K562 (cell line): ENCODE measurements at regions not wholly inside any gene's neighbourhood (a gene's known extent, or its start where the extent isn't known, plus 50 kb on each side); places are given as distances from the start of the nearest gene placed in this dataset.

Experiments
- NCOA4 ChIP-seq: fragments of 450-650 bp; IDR thresholded peaks from 2 replicates; pipeline ENCODE4 v1.6.1; 2018; ENCODE audit warnings: mild to moderate bottlenecking; ENCODE audit not compliant: partially characterized antibody
- POLR2A ChIP-seq: fragments of 450-650 bp; conservative IDR thresholded peaks from 2 replicates; pipeline ENCODE4 v1.6.1; 2016
- POLR2AphosphoS5 ChIP-seq: IDR thresholded peaks from 2 replicates; pipeline ENCODE4 v1.6.1; 2011; ENCODE audit warnings: mild to moderate bottlenecking, low read depth, low read length, moderate library complexity; ENCODE audit not compliant: control insufficient read depth, insufficient read depth
- SIX5 ChIP-seq, 2 experiments: IDR thresholded peaks; 2 replicates each; pipeline ENCODE4 v1.6.1; 2011; ENCODE audit warnings: low read length in 2 of 2, borderline replicate concordance in 1 of 2, low read depth in 1 of 2, mild to moderate bottlenecking in 1 of 2, moderate library complexity in 1 of 2; ENCODE audit not compliant: insufficient read depth in 1 of 2
- TBP ChIP-seq: optimal IDR thresholded peaks from 2 replicates; pipeline ENCODE3; 2011; ENCODE audit warnings: low read depth, low read length, improper control_type of control experiment
- TRIM28 ChIP-seq: fragments of 450-650 bp; IDR thresholded peaks from 2 replicates; pipeline ENCODE4 v1.6.1; 2017
- ZNF253 ChIP-seq: fragments of 250-450 bp; sonication (Bioruptor Pico); conservative IDR thresholded peaks from 2 replicates; pipeline ENCODE4 v1.6.1; 2021; ENCODE audit warnings: mild to moderate bottlenecking
- ZNF316 ChIP-seq: fragments of 450-650 bp; IDR thresholded peaks from 2 replicates; pipeline ENCODE4 v1.6.1; 2016
- ZNF324 ChIP-seq: fragments of 250-450 bp; sonication (Bioruptor Pico); IDR thresholded peaks from 2 replicates; pipeline ENCODE4 v1.4.0; 2020; ENCODE audit warnings: mild to moderate bottlenecking
- TF ChIP-seq, protein P1 (sequence below): sonication (generic); formaldehyde crosslinking; IDR thresholded peaks from 2 replicates; pipeline ENCODE4 v1.8.0; 2022; ENCODE audit warnings: mild to moderate bottlenecking, missing genetic modification reagents
- TF ChIP-seq, protein P2 (sequence below): fragments of 250-450 bp; sonication (Bioruptor Pico); IDR thresholded peaks from 2 replicates; pipeline ENCODE4 v1.8.0; 2022; ENCODE audit warnings: moderate library complexity, mild to moderate bottlenecking, inconsistent platforms
- TF ChIP-seq, protein P3 (sequence below), 2 experiments: fragments of 450-650 bp; conservative IDR thresholded peaks; 2 replicates each; pipeline ENCODE4 v1.6.1; 2017; ENCODE audit warnings: mild to moderate bottlenecking in 2 of 2, moderate library complexity in 2 of 2
- TF ChIP-seq, protein P4 (sequence below), 2 experiments: fragments of 450-650 bp; formaldehyde crosslinking in 1 of 2; IDR thresholded peaks; 2 replicates each; pipeline versions ENCODE4 v1.4.0 to v1.6.1; 2014 to 2020; ENCODE audit warnings: mild to moderate bottlenecking in 2 of 2, borderline replicate concordance in 1 of 2, low read depth in 1 of 2
- TF ChIP-seq, protein P5 (sequence below): sonication (generic); formaldehyde crosslinking; IDR thresholded peaks from 2 replicates; pipeline ENCODE4 v1.8.0; 2023; ENCODE audit warnings: missing genetic modification reagents, mild to moderate bottlenecking, borderline replicate concordance

DNA sequence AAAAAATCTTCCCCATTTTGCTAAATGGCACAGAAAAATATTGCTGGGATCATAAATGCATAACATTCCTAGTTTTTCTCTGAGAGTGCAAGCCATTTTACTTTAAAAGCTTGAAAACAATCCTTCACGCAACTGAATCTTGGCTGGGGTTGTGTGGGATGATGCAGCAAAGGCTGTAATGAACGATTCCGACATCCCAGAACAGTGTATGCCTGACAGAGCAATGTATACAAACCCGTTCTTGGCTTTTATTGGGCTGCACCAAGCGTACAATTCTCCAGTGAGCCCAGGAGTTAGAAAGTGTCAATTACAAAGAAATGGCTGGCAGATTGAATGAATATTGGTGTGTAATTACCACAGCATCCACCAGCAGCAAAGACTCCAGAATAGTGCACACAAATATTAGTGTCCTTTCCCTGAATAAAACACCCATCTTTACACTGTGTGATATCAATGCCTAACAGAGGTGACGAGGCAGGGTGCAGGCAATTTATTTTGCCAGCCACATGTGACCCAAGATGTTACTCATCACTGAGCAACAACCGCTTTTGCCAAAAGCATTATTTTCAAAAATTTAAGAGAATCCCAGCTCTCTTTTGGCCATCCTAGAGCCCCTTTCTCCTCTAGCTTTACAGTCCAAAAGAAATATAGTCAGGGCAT lies 578.6 kb upstream of the CHAC2 start:
- TF ChIP-seq POLR2A = no peak
- TF ChIP-seq, protein P1, sequence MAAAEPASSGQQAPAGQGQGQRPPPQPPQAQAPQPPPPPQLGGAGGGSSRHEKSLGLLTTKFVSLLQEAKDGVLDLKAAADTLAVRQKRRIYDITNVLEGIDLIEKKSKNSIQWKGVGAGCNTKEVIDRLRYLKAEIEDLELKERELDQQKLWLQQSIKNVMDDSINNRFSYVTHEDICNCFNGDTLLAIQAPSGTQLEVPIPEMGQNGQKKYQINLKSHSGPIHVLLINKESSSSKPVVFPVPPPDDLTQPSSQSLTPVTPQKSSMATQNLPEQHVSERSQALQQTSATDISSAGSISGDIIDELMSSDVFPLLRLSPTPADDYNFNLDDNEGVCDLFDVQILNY = no peak
- TF ChIP-seq TBP = no peak
- no peak for TF ChIP-seq ZNF324
- TF ChIP-seq, protein P2, sequence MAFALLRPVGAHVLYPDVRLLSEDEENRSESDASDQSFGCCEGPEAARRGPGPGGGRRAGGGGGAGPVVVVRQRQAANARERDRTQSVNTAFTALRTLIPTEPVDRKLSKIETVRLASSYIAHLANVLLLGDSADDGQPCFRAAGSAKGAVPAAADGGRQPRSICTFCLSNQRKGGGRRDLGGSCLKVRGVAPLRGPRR (CRISPR knock-in tag) = no peak
- TF ChIP-seq SIX5 (IDR thresholded peaks at IDR 0.05; ENCODE audit: borderline replicate concordance in 1 of 2, insufficient read depth in 1 of 2, low read depth in 1 of 2, low read length in 2 of 2) = no peak
- no peak for TF ChIP-seq ZNF316
- no peak for TF ChIP-seq TRIM28
- TF ChIP-seq, protein P3, sequence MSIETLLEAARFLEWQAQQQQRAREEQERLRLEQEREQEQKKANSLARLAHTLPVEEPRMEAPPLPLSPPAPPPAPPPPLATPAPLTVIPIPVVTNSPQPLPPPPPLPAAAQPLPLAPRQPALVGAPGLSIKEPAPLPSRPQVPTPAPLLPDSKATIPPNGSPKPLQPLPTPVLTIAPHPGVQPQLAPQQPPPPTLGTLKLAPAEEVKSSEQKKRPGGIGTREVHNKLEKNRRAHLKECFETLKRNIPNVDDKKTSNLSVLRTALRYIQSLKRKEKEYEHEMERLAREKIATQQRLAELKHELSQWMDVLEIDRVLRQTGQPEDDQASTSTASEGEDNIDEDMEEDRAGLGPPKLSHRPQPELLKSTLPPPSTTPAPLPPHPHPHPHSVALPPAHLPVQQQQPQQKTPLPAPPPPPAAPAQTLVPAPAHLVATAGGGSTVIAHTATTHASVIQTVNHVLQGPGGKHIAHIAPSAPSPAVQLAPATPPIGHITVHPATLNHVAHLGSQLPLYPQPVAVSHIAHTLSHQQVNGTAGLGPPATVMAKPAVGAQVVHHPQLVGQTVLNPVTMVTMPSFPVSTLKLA (conservative IDR thresholded peaks at IDR 0.05) = no peak
- TF ChIP-seq, protein P4, sequence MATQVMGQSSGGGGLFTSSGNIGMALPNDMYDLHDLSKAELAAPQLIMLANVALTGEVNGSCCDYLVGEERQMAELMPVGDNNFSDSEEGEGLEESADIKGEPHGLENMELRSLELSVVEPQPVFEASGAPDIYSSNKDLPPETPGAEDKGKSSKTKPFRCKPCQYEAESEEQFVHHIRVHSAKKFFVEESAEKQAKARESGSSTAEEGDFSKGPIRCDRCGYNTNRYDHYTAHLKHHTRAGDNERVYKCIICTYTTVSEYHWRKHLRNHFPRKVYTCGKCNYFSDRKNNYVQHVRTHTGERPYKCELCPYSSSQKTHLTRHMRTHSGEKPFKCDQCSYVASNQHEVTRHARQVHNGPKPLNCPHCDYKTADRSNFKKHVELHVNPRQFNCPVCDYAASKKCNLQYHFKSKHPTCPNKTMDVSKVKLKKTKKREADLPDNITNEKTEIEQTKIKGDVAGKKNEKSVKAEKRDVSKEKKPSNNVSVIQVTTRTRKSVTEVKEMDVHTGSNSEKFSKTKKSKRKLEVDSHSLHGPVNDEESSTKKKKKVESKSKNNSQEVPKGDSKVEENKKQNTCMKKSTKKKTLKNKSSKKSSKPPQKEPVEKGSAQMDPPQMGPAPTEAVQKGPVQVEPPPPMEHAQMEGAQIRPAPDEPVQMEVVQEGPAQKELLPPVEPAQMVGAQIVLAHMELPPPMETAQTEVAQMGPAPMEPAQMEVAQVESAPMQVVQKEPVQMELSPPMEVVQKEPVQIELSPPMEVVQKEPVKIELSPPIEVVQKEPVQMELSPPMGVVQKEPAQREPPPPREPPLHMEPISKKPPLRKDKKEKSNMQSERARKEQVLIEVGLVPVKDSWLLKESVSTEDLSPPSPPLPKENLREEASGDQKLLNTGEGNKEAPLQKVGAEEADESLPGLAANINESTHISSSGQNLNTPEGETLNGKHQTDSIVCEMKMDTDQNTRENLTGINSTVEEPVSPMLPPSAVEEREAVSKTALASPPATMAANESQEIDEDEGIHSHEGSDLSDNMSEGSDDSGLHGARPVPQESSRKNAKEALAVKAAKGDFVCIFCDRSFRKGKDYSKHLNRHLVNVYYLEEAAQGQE (IDR thresholded peaks at IDR 0.05; ENCODE audit: borderline replicate concordance) = no peak
- TF ChIP-seq, protein P4 (CRISPR knock-in tag; IDR thresholded peaks at IDR 0.05; ENCODE audit: low read depth) = no peak
- TF ChIP-seq, protein P5, sequence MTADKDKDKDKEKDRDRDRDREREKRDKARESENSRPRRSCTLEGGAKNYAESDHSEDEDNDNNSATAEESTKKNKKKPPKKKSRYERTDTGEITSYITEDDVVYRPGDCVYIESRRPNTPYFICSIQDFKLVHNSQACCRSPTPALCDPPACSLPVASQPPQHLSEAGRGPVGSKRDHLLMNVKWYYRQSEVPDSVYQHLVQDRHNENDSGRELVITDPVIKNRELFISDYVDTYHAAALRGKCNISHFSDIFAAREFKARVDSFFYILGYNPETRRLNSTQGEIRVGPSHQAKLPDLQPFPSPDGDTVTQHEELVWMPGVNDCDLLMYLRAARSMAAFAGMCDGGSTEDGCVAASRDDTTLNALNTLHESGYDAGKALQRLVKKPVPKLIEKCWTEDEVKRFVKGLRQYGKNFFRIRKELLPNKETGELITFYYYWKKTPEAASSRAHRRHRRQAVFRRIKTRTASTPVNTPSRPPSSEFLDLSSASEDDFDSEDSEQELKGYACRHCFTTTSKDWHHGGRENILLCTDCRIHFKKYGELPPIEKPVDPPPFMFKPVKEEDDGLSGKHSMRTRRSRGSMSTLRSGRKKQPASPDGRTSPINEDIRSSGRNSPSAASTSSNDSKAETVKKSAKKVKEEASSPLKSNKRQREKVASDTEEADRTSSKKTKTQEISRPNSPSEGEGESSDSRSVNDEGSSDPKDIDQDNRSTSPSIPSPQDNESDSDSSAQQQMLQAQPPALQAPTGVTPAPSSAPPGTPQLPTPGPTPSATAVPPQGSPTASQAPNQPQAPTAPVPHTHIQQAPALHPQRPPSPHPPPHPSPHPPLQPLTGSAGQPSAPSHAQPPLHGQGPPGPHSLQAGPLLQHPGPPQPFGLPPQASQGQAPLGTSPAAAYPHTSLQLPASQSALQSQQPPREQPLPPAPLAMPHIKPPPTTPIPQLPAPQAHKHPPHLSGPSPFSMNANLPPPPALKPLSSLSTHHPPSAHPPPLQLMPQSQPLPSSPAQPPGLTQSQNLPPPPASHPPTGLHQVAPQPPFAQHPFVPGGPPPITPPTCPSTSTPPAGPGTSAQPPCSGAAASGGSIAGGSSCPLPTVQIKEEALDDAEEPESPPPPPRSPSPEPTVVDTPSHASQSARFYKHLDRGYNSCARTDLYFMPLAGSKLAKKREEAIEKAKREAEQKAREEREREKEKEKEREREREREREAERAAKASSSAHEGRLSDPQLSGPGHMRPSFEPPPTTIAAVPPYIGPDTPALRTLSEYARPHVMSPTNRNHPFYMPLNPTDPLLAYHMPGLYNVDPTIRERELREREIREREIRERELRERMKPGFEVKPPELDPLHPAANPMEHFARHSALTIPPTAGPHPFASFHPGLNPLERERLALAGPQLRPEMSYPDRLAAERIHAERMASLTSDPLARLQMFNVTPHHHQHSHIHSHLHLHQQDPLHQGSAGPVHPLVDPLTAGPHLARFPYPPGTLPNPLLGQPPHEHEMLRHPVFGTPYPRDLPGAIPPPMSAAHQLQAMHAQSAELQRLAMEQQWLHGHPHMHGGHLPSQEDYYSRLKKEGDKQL (CRISPR knock-in tag) = no peak
- no peak for TF ChIP-seq ZNF253 (CRISPR knock-in tag)
- no peak for TF ChIP-seq NCOA4
- TF ChIP-seq POLR2AphosphoS5 = no peak
